SK-N-SH (cell line): ENCODE measurements at regions not wholly inside any gene's neighbourhood (a gene's known extent, or its start where the extent isn't known, plus 50 kb on each side); places are given as distances from the start of the nearest gene placed in this dataset.

ENCODE experiments used
- CTCF ChIA-PET: fragments of 300-600, 350-600 bp; formaldehyde crosslinking; extraction: SDS; loops from one replicate; lab custom pipeline; 2021; lab: Yijun Ruan, JAX
- POLR2A ChIA-PET: fragments of 350-600 bp; sonication (Branson Sonifier 250); formaldehyde crosslinking; extraction: SDS; loops from one replicate; lab custom pipeline; 2020; ENCODE audit warnings: antibody characterized with exemption, inconsistent platforms; lab: Yijun Ruan, JAX
- DNase-seq: peaks from one replicate; pipeline ENCODE4 v3.0.0; 2012
- H2AFZ ChIP-seq: fragments of 200-600 bp; sonication (generic); 2 replicates; pipeline ENCODE4 v1.8.1; 2016; ENCODE audit warnings: antibody characterized with exemption, mild to moderate bottlenecking, low read depth
- H3F3A ChIP-seq: fragments of 200-600 bp; sonication (generic); replicated peaks from 2 replicates; pipeline ENCODE3; 2016; ENCODE audit warnings: antibody characterized with exemption, mild to moderate bottlenecking; ENCODE audit not compliant: insufficient read depth
- H3K27ac ChIP-seq, 2 experiments: fragments of 200-500 bp in 1 of 2; fragments of 200-600 bp in 1 of 2; sonication (Bioruptor generic) in 1 of 2; sonication (generic), shearing (Covaris generic) in 1 of 2; 2 replicates each; pipeline versions ENCODE4 v1.5.1 to v1.6.1; 2014 to 2016; ENCODE audit warnings: low read depth in 2 of 2, inconsistent platforms in 1 of 2, low read length in 1 of 2, mild to moderate bottlenecking in 1 of 2, mixed read lengths in 1 of 2
- H3K27me3 ChIP-seq: fragments of 200-600 bp; sonication (generic), shearing (Covaris generic); 2 replicates; pipeline ENCODE4 v1.6.1; 2016; ENCODE audit warnings: mixed run types; ENCODE audit not compliant: insufficient read depth
- H3K36me3 ChIP-seq, 2 experiments: fragments of 200-500 bp in 1 of 2; fragments of 200-600 bp in 1 of 2; sonication (Bioruptor generic) in 1 of 2; sonication (generic) in 1 of 2; replicated peaks in 1 of 2; 2 replicates each; pipeline versions ENCODE3 to v1.5.1; 2014 to 2016; ENCODE audit warnings: low read length in 1 of 2, mild to moderate bottlenecking in 1 of 2; ENCODE audit not compliant: insufficient read depth in 2 of 2, control insufficient read depth in 1 of 2
- H3K4me1 ChIP-seq, 2 experiments: fragments of 200-500 bp in 1 of 2; fragments of 200-600 bp in 1 of 2; sonication (Bioruptor generic) in 1 of 2; sonication (generic), shearing (Covaris generic) in 1 of 2; 2 replicates each; pipeline versions ENCODE4 v1.5.1 to v1.6.1; 2014 to 2016; ENCODE audit warnings: low read depth in 1 of 2, low read length in 1 of 2, mixed run types in 1 of 2; ENCODE audit not compliant: insufficient read depth in 2 of 2, control insufficient read depth in 1 of 2
- H3K4me2 ChIP-seq: fragments of 200-600 bp; sonication (generic), shearing (Covaris generic); 2 replicates; pipeline ENCODE4 v1.6.1; 2017; ENCODE audit warnings: mixed run types
- H3K4me3 ChIP-seq, 2 experiments: fragments of 200-500 bp in 1 of 2; fragments of 200-600 bp in 1 of 2; sonication (Bioruptor generic) in 1 of 2; sonication (generic), shearing (Covaris generic) in 1 of 2; 2 replicates each; pipeline versions ENCODE4 v1.5.1 to v1.8.1; 2014 to 2016; ENCODE audit warnings: low read depth in 2 of 2, inconsistent platforms in 1 of 2, low read length in 1 of 2, mild to moderate bottlenecking in 1 of 2, mixed read lengths in 1 of 2, moderate library complexity in 1 of 2
- H3K79me2 ChIP-seq: fragments of 200-600 bp; sonication (generic); 2 replicates; pipeline ENCODE4 v1.8.1; 2017; ENCODE audit warnings: mild to moderate bottlenecking; ENCODE audit not compliant: insufficient read depth
- H3K9ac ChIP-seq: fragments of 200-600 bp; sonication (generic); 2 replicates; pipeline ENCODE4 v1.6.1; 2017; ENCODE audit warnings: mixed run types
- H3K9me2 ChIP-seq: fragments of 200-600 bp; sonication (generic); 2 replicates; pipeline ENCODE4 v1.6.1; 2017; ENCODE audit warnings: mixed run types
- H3K9me3 ChIP-seq: fragments of 200-600 bp; sonication (generic); 2 replicates; pipeline ENCODE4 v1.6.1; 2017; ENCODE audit warnings: mixed run types, mild to moderate bottlenecking, moderate library complexity
- H4K20me1 ChIP-seq: fragments of 200-600 bp; sonication (generic); 2 replicates; pipeline ENCODE4 v1.6.1; 2017; ENCODE audit warnings: mild to moderate bottlenecking, mixed run types; ENCODE audit not compliant: insufficient read depth
- CHD2 ChIP-seq: fragments of 150-350 bp; IDR thresholded peaks from 2 replicates; pipeline ENCODE4 v1.6.1; 2018; ENCODE audit warnings: low read length; ENCODE audit not compliant: partially characterized antibody
- EP300 ChIP-seq, 2 experiments: IDR thresholded peaks; 2 replicates each; pipeline versions ENCODE4 v1.4.0 to v1.6.1; 2012; ENCODE audit warnings: borderline replicate concordance in 1 of 2, low read depth in 1 of 2, low read length in 1 of 2
- EZH2phosphoT487 ChIP-seq: fragments of 200-600 bp; sonication (generic); IDR thresholded peaks from 2 replicates; pipeline ENCODE4 v1.6.1; 2017; ENCODE audit warnings: low read depth, mixed run types, mild to moderate bottlenecking, antibody characterized with exemption, moderate library complexity, borderline replicate concordance
- FOXJ3 ChIP-seq: sonication (generic); formaldehyde crosslinking; IDR thresholded peaks from 2 replicates; pipeline ENCODE4 v1.5.1; 2020; ENCODE audit warnings: mild to moderate bottlenecking, missing genetic modification reagents
- FOXM1 ChIP-seq: IDR thresholded peaks from 2 replicates; pipeline ENCODE4 v1.4.0; 2012; ENCODE audit warnings: low read depth, mild to moderate bottlenecking
- GABPA ChIP-seq: IDR thresholded peaks from 2 replicates; pipeline ENCODE4 v1.4.0; 2012; ENCODE audit warnings: low read depth, mild to moderate bottlenecking
- GATA2 ChIP-seq: sonication (generic); formaldehyde crosslinking; IDR thresholded peaks from 2 replicates; pipeline ENCODE4 v1.5.0; 2020; ENCODE audit warnings: mild to moderate bottlenecking, missing genetic modification reagents
- MAX ChIP-seq: IDR thresholded peaks from 2 replicates; pipeline ENCODE4 v1.4.0; 2012; ENCODE audit warnings: low read depth
- MXI1 ChIP-seq: IDR thresholded peaks from 2 replicates; pipeline ENCODE4 v1.6.1; 2012; ENCODE audit warnings: mild to moderate bottlenecking, low read depth, low read length, improper control_type of control experiment
- NRF1 ChIP-seq: IDR thresholded peaks from 2 replicates; pipeline ENCODE4 v1.6.1; 2012; ENCODE audit warnings: low read depth, mild to moderate bottlenecking, low read length
- RXRA ChIP-seq: IDR thresholded peaks from 2 replicates; pipeline ENCODE4 v1.4.0; 2012; ENCODE audit warnings: low read depth, mild to moderate bottlenecking, borderline replicate concordance
- SIN3A ChIP-seq: IDR thresholded peaks from 2 replicates; pipeline ENCODE4 v1.6.1; 2012; ENCODE audit warnings: low read depth, mild to moderate bottlenecking, low read length, moderate library complexity, borderline replicate concordance
- SMC3 ChIP-seq: IDR thresholded peaks from 2 replicates; pipeline ENCODE4 v1.6.1; 2012; ENCODE audit warnings: low read depth, low read length, improper control_type of control experiment
- TAF1 ChIP-seq: IDR thresholded peaks from 2 replicates; pipeline ENCODE4 v1.6.1; 2012; ENCODE audit warnings: low read depth, mild to moderate bottlenecking, low read length, moderate library complexity, borderline replicate concordance
- TCF12 ChIP-seq: IDR thresholded peaks from 2 replicates; pipeline ENCODE4 v1.4.0; 2012
- TEAD4 ChIP-seq: IDR thresholded peaks from 2 replicates; pipeline ENCODE4 v1.4.0; 2012; ENCODE audit warnings: mild to moderate bottlenecking, borderline replicate concordance; ENCODE audit not compliant: insufficient read depth
- USF1 ChIP-seq: IDR thresholded peaks from 2 replicates; pipeline ENCODE4 v1.4.0; 2012; ENCODE audit warnings: low read depth, borderline replicate concordance
- YY1 ChIP-seq: IDR thresholded peaks from 2 replicates; pipeline ENCODE4 v1.4.0; 2012; ENCODE audit warnings: low read depth, mild to moderate bottlenecking
- ZBTB33 ChIP-seq: IDR thresholded peaks from 2 replicates; pipeline ENCODE4 v1.4.0; 2012; ENCODE audit warnings: low read depth, borderline replicate concordance
- WGBS: methylation state at CpG from one replicate; pipeline ENCODE4 v1.1.6; 2017; ENCODE audit warnings: low lambda C conversion rate; 5-methylcytosine and 5-hydroxymethylcytosine counted together
- TF ChIP-seq, protein P1 (sequence below): fragments of 150-350 bp; IDR thresholded peaks from 2 replicates; pipeline ENCODE4 v1.6.1; 2016; ENCODE audit warnings: mild to moderate bottlenecking, low read depth, low read length

DNA sequence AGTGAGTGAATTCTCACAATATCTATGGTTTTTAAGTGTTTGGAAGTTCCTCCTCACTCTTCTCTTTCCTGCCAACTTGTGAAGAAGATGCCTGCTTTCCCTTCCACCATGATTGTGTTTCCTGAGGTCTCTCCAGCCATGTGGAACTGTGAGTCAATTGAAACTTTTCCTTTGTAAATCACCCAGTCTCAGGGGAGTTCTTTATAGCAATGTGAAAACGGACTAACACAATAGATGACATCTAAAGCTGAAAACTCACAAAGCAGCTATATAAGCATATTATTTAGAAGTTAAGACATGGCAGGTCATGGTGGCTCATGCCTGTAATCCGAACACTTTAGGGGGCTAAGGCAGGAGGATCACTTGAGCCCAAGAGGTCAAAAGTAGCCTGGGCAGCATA lies 130.2 kb downstream of the ARRDC3 start:
- Histone ChIP-seq H3K4me3 (no peak overlapping the region), H3K27ac (no peak overlapping the region), H4K20me1 (no peaks in the 10 kb centered on the region), H3K79me2 (no peaks in the 10 kb centered on the region), H3K4me1 (no peaks in the 10 kb centered on the region), H3K9ac (no peak overlapping the region), H3K9me3 (no peaks in the 10 kb centered on the region), H3K36me3 (no peaks in the 10 kb centered on the region), H3K27me3 (no peaks in the 10 kb centered on the region), H3K4me2 (no peak overlapping the region), H3F3A (no peaks in the 10 kb centered on the region), H2AFZ (no peak overlapping the region), H3K9me2 (no peaks in the 10 kb centered on the region)
- CTCF ChIA-PET, result interaction anchor here (1.6 kb wide), 1 partner anchor 321 kb away, joined by 4 read pairs; no protein-coding TSS in a partner anchor
- no peak for DNase-seq
- TF ChIP-seq CHD2, result no peak
- no peak for TF ChIP-seq MXI1
- no peak for TF ChIP-seq TCF12
- TF ChIP-seq TEAD4, result no peak
- TF ChIP-seq EP300 (IDR thresholded peaks at IDR 0.05; ENCODE audit: borderline replicate concordance in 1 of 2, low read depth in 1 of 2, low read length in 1 of 2), result no peak
- no peak for TF ChIP-seq SMC3
- no peak for TF ChIP-seq FOXJ3 (CRISPR knock-in tag)
- TF ChIP-seq NRF1, result no peak
- no peak for TF ChIP-seq YY1
- no peak for TF ChIP-seq GABPA
- TF ChIP-seq SIN3A, result no peak
- TF ChIP-seq, protein P1, sequence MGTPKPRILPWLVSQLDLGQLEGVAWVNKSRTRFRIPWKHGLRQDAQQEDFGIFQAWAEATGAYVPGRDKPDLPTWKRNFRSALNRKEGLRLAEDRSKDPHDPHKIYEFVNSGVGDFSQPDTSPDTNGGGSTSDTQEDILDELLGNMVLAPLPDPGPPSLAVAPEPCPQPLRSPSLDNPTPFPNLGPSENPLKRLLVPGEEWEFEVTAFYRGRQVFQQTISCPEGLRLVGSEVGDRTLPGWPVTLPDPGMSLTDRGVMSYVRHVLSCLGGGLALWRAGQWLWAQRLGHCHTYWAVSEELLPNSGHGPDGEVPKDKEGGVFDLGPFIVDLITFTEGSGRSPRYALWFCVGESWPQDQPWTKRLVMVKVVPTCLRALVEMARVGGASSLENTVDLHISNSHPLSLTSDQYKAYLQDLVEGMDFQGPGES, result no peak
- no peak for TF ChIP-seq GATA2 (CRISPR knock-in tag)
- no peak for TF ChIP-seq EZH2phosphoT487
- no peak for TF ChIP-seq RXRA
- TF ChIP-seq MAX, result no peak
- TF ChIP-seq TAF1, result no peak
- no peak for TF ChIP-seq FOXM1
- no peak for TF ChIP-seq ZBTB33
- TF ChIP-seq USF1, result no peak
- POLR2A ChIA-PET, result no interaction called here
- 63% methylated on average over 2 of the region's 2 CpGs for WGBS
